ENCODE measurements at regions not wholly inside any gene's neighbourhood (a gene's known extent, or its start where the extent isn't known, plus 50 kb on each side); places are given as distances from the start of the nearest gene placed in this dataset.

- no peak overlapping the region for H3K27ac ChIP-seq
Observed at GRCh38 chr4:43316813-43317212, 424.3 kb downstream of the GRXCR1 start.

DNA sequence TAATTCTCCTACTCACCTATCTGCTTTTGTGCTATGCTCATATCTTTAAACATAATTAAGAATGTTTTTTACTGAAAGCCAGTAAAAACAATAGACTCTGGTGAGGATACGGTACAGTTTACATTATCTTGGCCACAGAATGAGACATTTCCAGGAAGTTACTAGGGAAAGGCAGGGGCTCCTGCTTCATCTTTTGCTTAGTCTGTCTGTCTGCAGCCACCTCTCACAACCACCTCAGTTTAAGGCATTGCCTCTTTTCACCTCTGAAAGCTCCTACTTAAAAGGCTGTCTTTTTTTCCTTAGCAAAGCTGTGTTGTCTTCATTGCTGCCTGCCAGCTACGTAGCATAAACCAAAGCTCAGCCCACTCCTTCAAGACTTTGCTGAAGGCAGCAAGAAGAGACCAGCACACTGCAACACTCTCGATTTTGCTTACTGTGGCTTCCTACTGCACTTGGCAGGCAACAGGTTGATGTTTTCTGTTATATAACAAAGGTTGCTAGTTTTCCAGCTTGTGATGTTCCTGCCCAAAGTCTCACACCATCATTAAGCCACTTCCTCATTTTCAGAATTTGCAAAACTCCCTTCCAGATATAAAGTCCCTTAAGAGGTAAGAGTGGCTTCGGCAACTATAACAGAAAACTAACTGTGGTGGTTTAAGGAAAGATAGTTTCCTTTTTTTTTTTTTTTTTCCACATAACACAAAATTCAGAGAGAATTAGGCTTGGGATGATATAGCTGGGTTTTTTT is 432.9 kb downstream of the GRXCR1 start:
- H3K27ac ChIP-seq: no peak overlapping the region
- no peak for TF ChIP-seq ZFX (IDR thresholded peaks at IDR 0.05; ENCODE audit: borderline replicate concordance)

More at GRCh38 chr4:43316813-43317212, 424.3 kb downstream of the GRXCR1 start:
- TF ChIP-seq ZFX (IDR thresholded peaks at IDR 0.05; ENCODE audit: borderline replicate concordance) (no peak), CTCF (IDR thresholded peaks at IDR 0.05) (no peak)

GRCh38 chr4:43330288-43330687 is 437.8 kb downstream of the GRXCR1 start:
- no peak overlapping the region for H3K27ac ChIP-seq
- TF ChIP-seq CTCF (IDR thresholded peaks at IDR 0.05) (no peak), ZFX (IDR thresholded peaks at IDR 0.05; ENCODE audit: borderline replicate concordance) (no peak)

GRCh38 chr4:43331226-43332051 is 438.9 kb downstream of the GRXCR1 start:
- H3K27ac ChIP-seq: no peak overlapping the region
- TF ChIP-seq CTCF (IDR thresholded peaks at IDR 0.05) (no peak), ZFX (IDR thresholded peaks at IDR 0.05; ENCODE audit: borderline replicate concordance) (no peak)

- H3K27ac ChIP-seq: no peak overlapping the region
- TF ChIP-seq ZFX (IDR thresholded peaks at IDR 0.05; ENCODE audit: borderline replicate concordance) (no peak), CTCF (IDR thresholded peaks at IDR 0.05) (no peak)
Observed at GRCh38 chr4:43332052-43332425, 439.5 kb downstream of the GRXCR1 start.

DNA sequence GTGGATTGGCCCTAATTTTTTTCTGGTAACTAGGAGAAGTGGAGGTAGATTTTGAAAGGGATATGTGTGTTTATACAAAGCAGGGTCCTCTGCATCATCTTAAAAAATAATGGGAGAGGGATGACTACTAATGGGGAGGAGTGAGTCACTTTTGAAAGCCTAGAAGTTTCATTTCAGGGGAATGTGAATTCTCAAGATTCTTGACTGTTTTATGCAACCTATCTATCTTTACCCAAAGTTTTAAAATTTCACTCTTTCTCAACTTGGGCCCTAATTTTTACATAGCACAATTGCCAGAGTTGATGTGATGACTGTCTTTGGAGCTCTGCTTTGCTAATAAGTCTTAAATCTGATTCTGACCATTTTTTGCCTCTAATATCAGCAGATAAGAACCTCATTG is 445.2 kb downstream of the GRXCR1 start:
- H3K27ac ChIP-seq: no peak overlapping the region
- TF ChIP-seq ZFX (IDR thresholded peaks at IDR 0.05; ENCODE audit: borderline replicate concordance): no peak
- TF ChIP-seq CTCF (IDR thresholded peaks at IDR 0.05): no peak

DNA sequence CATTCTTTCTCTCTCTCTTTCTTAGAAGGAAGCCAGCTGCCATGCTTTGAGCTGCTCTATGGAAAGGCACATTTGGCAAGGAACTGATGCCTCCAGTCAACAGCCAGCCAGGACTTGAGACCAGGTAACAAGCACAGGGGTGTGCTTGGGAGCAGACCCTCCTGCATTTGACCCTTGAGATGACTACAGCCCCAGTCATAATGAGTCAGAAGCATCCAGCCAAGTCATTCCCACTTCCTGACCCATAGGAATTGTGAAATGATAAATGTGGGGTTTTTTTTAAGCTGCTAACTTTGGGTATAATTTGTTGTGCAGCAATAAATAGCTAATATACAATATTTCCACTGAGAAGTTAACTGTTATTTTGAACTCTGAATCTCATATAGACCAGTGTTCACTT is 446.9 kb downstream of the GRXCR1 start:
- H3K27ac ChIP-seq: no peak overlapping the region
- TF ChIP-seq ZFX (IDR thresholded peaks at IDR 0.05; ENCODE audit: borderline replicate concordance) (no peak), CTCF (IDR thresholded peaks at IDR 0.05) (no peak)

Measured in 22Rv1 (cell line).